ENCODE measurements at regions not wholly inside any gene's neighbourhood (a gene's known extent, or its start where the extent isn't known, plus 50 kb on each side); places are given as distances from the start of the nearest gene placed in this dataset.

DNA sequence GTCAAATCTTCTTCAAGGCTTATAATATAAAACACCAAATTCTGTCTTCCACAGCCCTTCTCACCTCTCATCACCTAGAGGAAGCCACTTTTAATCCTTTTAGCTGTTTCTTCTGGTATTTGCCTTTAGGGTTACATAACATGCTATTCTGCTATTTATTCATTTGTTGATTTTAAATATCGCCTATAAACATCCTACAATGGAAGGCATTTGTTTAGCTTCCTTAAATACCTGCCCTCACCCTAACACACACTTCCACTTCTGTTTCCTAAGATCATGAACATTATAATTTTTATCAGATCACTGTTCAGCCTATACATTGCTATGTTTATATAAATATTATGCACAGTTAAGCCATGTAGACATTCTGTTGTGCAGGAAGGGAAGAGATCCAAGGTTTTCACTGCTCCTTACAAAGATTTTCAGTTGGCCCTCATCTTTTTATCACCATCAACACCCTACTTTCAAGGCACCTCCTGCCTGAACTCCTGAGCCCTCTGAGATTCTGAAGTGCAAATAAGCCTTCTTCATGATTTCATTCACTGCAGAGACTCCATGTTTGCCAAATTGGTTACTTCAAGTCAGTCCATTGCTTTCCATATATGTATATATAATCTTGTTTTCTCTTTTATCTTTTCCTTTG lies 356.9 kb upstream of the ACTBL2 start:
- TF ChIP-seq, protein P1, sequence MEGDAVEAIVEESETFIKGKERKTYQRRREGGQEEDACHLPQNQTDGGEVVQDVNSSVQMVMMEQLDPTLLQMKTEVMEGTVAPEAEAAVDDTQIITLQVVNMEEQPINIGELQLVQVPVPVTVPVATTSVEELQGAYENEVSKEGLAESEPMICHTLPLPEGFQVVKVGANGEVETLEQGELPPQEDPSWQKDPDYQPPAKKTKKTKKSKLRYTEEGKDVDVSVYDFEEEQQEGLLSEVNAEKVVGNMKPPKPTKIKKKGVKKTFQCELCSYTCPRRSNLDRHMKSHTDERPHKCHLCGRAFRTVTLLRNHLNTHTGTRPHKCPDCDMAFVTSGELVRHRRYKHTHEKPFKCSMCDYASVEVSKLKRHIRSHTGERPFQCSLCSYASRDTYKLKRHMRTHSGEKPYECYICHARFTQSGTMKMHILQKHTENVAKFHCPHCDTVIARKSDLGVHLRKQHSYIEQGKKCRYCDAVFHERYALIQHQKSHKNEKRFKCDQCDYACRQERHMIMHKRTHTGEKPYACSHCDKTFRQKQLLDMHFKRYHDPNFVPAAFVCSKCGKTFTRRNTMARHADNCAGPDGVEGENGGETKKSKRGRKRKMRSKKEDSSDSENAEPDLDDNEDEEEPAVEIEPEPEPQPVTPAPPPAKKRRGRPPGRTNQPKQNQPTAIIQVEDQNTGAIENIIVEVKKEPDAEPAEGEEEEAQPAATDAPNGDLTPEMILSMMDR (IDR thresholded peaks at IDR 0.05; ENCODE audit: insufficient read depth, low read depth, low read length): no peak
- no peak for TF ChIP-seq EZH2 (IDR thresholded peaks at IDR 0.05; ENCODE audit: insufficient read depth, low read length)
